ENCODE measurements at regions not wholly inside any gene's neighbourhood (a gene's known extent, or its start where the extent isn't known, plus 50 kb on each side); places are given as distances from the start of the nearest gene placed in this dataset.

- TF ChIP-seq CTCF (conservative IDR thresholded peaks at IDR 0.05; ENCODE audit: low read length) (no peak), EZH2phosphoT487 (IDR thresholded peaks at IDR 0.05; ENCODE audit: borderline replicate concordance, low read depth, low read length) (no peak)
Observed at GRCh38 chr10:81309041-81309552, 565.9 kb upstream of the NRG3 start.

Data from OCI-LY7 (cell line).